Loucy (cell line): ENCODE measurements at regions not wholly inside any gene's neighbourhood (a gene's known extent, or its start where the extent isn't known, plus 50 kb on each side); places are given as distances from the start of the nearest gene placed in this dataset.
A peak's percentile ranks its signal among the peaks of the same experiment; 100 is the strongest.

Experiments
- H2AFZ ChIP-seq: fragments of 200-600 bp; sonication (generic); 2 replicates; pipeline ENCODE4 v1.6.0; 2016; ENCODE audit warnings: antibody characterized with exemption, mild to moderate bottlenecking, low read length, moderate library complexity
- H3F3A ChIP-seq: fragments of 200-600 bp; 2 replicates; pipeline ENCODE4 v1.6.0; 2016; ENCODE audit warnings: antibody characterized with exemption, low read depth, mild to moderate bottlenecking
- H3K27me3 ChIP-seq: fragments of 200-600 bp; sonication (generic); 2 replicates; pipeline ENCODE4 v1.6.1; 2014; ENCODE audit warnings: low read length, mild to moderate bottlenecking; ENCODE audit not compliant: insufficient read depth, poor library complexity, severe bottlenecking
- H3K36me3 ChIP-seq: fragments of 200-600 bp; sonication (generic); 2 replicates; pipeline ENCODE4 v1.6.1; 2016; ENCODE audit warnings: low read length; ENCODE audit not compliant: insufficient read depth
- H3K4me1 ChIP-seq: fragments of 200-600 bp; sonication (generic); 2 replicates; pipeline ENCODE4 v1.5.1; 2014; ENCODE audit warnings: low read length, mild to moderate bottlenecking; ENCODE audit not compliant: insufficient read depth, poor library complexity, severe bottlenecking
- H3K4me2 ChIP-seq: fragments of 200-600 bp; sonication (generic); 2 replicates; pipeline ENCODE4 v1.6.0; 2014; ENCODE audit warnings: antibody characterized with exemption, low read length, low read depth, mild to moderate bottlenecking; ENCODE audit not compliant: poor library complexity, severe bottlenecking
- H3K4me3 ChIP-seq: fragments of 200-600 bp; sonication (generic); 2 replicates; pipeline ENCODE4 v1.5.1; 2014; ENCODE audit warnings: low read length, mild to moderate bottlenecking, mixed read lengths; ENCODE audit not compliant: poor library complexity, severe bottlenecking
- H3K79me2 ChIP-seq: fragments of 200-600 bp; sonication (generic); 2 replicates; pipeline ENCODE4 v1.6.1; 2014; ENCODE audit warnings: low read length; ENCODE audit not compliant: insufficient read depth
- H3K9ac ChIP-seq: fragments of 200-600 bp; sonication (generic); 2 replicates; pipeline ENCODE4 v1.6.0; 2014; ENCODE audit warnings: mild to moderate bottlenecking, low read depth, low read length, moderate library complexity; ENCODE audit not compliant: poor library complexity, severe bottlenecking
- H3K9me2 ChIP-seq: fragments of 200-600 bp; sonication (generic); replicated peaks from 2 replicates; pipeline ENCODE4 v1.6.1; 2016; ENCODE audit warnings: low read depth, low read length, mixed read lengths
- H3K9me3 ChIP-seq: fragments of 200-600 bp; sonication (generic); 2 replicates; pipeline ENCODE4 v1.6.1; 2014; ENCODE audit warnings: mild to moderate bottlenecking, antibody characterized with exemption, low read length, low read depth; ENCODE audit not compliant: insufficient read depth
- H4K20me1 ChIP-seq: fragments of 200-600 bp; sonication (generic); 2 replicates; pipeline ENCODE4 v1.6.0; 2014; ENCODE audit warnings: antibody characterized with exemption, low read length, mild to moderate bottlenecking; ENCODE audit not compliant: insufficient read depth, poor library complexity, severe bottlenecking
- EZH2phosphoT487 ChIP-seq: fragments of 200-600 bp; IDR thresholded peaks from 2 replicates; pipeline ENCODE4 v1.6.1; 2018; ENCODE audit warnings: antibody characterized with exemption, mild to moderate bottlenecking, moderate library complexity, borderline replicate concordance
- TF ChIP-seq, protein P1 (sequence below): fragments of 200-600 bp; sonication (generic); conservative IDR thresholded peaks from 2 replicates; pipeline ENCODE4 v1.5.1; 2014; ENCODE audit warnings: mild to moderate bottlenecking, antibody characterized with exemption, low read length

DNA sequence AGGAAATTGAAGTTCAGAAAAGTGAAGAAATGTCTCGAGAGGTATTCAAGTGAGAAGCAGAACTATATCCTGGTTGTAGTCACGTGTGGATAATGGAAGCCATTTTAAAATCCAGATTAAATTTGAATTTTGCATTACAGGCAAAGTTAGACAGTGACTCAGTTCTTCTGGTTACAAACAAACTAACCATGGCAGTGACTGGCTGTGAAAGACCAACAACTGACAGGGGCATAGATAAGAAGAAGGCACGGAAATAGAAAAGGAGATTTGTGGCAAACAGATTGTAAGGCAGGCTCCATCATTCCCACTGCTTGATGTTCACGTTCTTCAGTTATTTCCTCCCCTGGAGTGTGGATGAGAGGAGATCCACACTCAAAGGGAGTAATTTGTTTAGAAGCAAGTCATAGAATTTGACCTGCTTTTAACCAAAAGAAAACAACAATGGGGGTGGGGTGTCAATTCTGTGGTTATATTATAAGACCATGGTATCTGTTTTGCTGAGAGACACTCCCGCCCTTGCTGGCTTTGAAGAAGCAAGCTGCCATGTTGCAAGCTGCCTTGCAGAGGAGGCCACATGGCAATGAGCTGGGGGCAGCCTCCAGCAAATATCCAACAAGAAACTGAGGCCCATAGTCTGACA lies 795.3 kb downstream of the VRK1 start:
- Histone ChIP-seq H3K4me3 (no peak overlapping the region), H3K4me2 (no peak overlapping the region), H2AFZ (no peak overlapping the region), H4K20me1 (no peaks in the 10 kb centered on the region), H3K9me3 (no peaks in the 10 kb centered on the region), H3K9ac (no peak overlapping the region), H3K79me2 (no peaks in the 10 kb centered on the region), H3K4me1 (no peaks in the 10 kb centered on the region), H3K36me3 (no peaks in the 10 kb centered on the region), H3K27me3 (no peaks in the 10 kb centered on the region), H3F3A (no peaks in the 10 kb centered on the region), H3K9me2 (no peaks in the 10 kb centered on the region)
- TF ChIP-seq, protein P1, sequence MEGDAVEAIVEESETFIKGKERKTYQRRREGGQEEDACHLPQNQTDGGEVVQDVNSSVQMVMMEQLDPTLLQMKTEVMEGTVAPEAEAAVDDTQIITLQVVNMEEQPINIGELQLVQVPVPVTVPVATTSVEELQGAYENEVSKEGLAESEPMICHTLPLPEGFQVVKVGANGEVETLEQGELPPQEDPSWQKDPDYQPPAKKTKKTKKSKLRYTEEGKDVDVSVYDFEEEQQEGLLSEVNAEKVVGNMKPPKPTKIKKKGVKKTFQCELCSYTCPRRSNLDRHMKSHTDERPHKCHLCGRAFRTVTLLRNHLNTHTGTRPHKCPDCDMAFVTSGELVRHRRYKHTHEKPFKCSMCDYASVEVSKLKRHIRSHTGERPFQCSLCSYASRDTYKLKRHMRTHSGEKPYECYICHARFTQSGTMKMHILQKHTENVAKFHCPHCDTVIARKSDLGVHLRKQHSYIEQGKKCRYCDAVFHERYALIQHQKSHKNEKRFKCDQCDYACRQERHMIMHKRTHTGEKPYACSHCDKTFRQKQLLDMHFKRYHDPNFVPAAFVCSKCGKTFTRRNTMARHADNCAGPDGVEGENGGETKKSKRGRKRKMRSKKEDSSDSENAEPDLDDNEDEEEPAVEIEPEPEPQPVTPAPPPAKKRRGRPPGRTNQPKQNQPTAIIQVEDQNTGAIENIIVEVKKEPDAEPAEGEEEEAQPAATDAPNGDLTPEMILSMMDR: no peak
- TF ChIP-seq EZH2phosphoT487: no peak

DNA sequence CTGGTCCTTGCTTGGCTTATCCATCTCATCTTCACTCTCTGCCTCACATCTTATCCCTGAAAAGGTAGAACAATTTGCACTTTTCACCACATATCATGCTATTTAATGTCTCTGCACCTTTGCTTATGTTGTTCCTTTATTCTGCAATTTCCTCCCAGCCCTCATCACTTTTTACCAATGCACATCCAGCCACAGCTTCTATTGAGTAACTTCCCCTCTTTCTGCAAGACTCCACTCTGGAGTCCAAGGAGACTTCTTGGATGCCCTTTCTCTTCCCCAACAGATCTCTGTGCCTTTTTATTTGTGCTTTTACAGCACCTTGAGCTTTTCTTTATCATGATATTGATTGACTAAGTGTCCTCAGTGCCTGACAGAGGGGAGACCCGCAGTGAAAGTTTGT lies 797.1 kb downstream of the VRK1 start:
- TF ChIP-seq, protein P1: no peak
- TF ChIP-seq EZH2phosphoT487: no peak
- Histone ChIP-seq H3K9me3 (no peaks in the 10 kb centered on the region), H3K9me2 (no peaks in the 10 kb centered on the region), H4K20me1 (no peaks in the 10 kb centered on the region), H2AFZ (no peak overlapping the region), H3K4me3 (no peak overlapping the region), H3K79me2 (no peaks in the 10 kb centered on the region), H3K9ac (no peak overlapping the region), H3K36me3 (no peaks in the 10 kb centered on the region), H3F3A (no peaks in the 10 kb centered on the region), H3K27me3 (no peaks in the 10 kb centered on the region), H3K4me2 (no peak overlapping the region), H3K4me1 (no peaks in the 10 kb centered on the region)

DNA sequence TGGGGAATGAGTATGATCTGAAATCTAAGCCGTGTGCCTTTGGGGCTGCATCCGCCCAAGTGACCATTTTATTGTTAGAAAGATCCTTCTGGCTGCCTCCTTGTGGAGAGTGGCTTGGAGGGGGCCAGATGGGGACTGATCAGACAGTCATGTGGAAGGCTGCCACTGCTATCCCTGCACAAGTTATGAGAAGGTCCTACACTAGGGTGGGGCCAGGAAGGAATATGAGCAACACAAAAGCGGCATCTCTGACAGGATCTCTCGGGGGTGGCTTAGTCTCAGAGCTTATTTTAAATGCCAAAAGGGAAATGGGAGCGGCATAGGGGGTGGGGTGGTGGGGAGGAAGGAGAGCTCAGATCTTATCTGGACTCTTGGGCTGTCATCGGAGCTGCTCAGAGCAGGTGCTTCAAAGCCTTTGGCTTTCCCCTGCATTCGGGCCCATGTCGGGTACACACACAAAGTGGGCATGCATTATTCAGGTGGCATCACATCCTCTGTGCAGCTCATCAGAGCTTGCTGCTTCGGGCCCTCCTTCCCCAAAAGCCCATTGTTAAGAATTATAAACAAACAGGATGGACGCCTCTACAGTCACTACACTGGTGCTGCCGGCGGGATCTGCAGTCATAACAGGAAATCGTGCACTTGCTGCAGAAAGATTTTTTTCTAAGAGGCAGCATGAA lies 805.4 kb downstream of the VRK1 start:
- no peaks in the 10 kb centered on the region for H3K36me3 ChIP-seq
- no peaks in the 10 kb centered on the region for H3F3A ChIP-seq
- no peaks in the 10 kb centered on the region for H4K20me1 ChIP-seq
- no peak overlapping the region for H3K9ac ChIP-seq
- H3K9me2 ChIP-seq: no peaks in the 10 kb centered on the region
- peak overlapping the region; percentile 70 for H3K4me3 ChIP-seq
- peak overlapping the region; percentile 88 for H2AFZ ChIP-seq
- H3K4me1 ChIP-seq: peaks cover 16% of the 10 kb centered on the region
- peak overlapping the region; percentile 88 for H3K4me2 ChIP-seq
- no peaks in the 10 kb centered on the region for H3K9me3 ChIP-seq
- no peaks in the 10 kb centered on the region for H3K79me2 ChIP-seq
- TF ChIP-seq, protein P1: no peak
- no peak for TF ChIP-seq EZH2phosphoT487
- H3K27me3 ChIP-seq: no peaks in the 10 kb centered on the region
